Sigmoid colon (tissue), 4 donors: ENCODE measurements at regions not wholly inside any gene's neighbourhood (a gene's known extent, or its start where the extent isn't known, plus 50 kb on each side); places are given as distances from the start of the nearest gene placed in this dataset.

Experiments used
- POLR2A ChIP-seq, 2 donors: fragments of 450-650 bp; IDR thresholded peaks; one replicate each; pipeline ENCODE4 v1.6.1; 2016; ENCODE audit warnings: antibody characterized with exemption in 2 of 2, mild to moderate bottlenecking in 2 of 2, moderate library complexity in 2 of 2
- POLR2AphosphoS5 ChIP-seq, 4 donors: sonication (generic); formaldehyde crosslinking; IDR thresholded peaks; one replicate each; pipeline ENCODE4 v1.6.1; 2017; ENCODE audit warnings: antibody characterized with exemption in 4 of 4
- TF ChIP-seq, protein P1 (sequence below), 4 experiments: fragments of 450-650 bp in 3 of 4; fragments of 200-600 bp in 1 of 4; IDR thresholded peaks; one replicate each; pipeline ENCODE4 v1.5.1; 2016 to 2019; ENCODE audit warnings: antibody characterized with exemption in 4 of 4, mild to moderate bottlenecking in 3 of 4, moderate library complexity in 2 of 4

- TF ChIP-seq POLR2A (IDR thresholded peaks at IDR 0.05) (no peak), POLR2AphosphoS5 (IDR thresholded peaks at IDR 0.05) (no peak)
- TF ChIP-seq, protein P1, sequence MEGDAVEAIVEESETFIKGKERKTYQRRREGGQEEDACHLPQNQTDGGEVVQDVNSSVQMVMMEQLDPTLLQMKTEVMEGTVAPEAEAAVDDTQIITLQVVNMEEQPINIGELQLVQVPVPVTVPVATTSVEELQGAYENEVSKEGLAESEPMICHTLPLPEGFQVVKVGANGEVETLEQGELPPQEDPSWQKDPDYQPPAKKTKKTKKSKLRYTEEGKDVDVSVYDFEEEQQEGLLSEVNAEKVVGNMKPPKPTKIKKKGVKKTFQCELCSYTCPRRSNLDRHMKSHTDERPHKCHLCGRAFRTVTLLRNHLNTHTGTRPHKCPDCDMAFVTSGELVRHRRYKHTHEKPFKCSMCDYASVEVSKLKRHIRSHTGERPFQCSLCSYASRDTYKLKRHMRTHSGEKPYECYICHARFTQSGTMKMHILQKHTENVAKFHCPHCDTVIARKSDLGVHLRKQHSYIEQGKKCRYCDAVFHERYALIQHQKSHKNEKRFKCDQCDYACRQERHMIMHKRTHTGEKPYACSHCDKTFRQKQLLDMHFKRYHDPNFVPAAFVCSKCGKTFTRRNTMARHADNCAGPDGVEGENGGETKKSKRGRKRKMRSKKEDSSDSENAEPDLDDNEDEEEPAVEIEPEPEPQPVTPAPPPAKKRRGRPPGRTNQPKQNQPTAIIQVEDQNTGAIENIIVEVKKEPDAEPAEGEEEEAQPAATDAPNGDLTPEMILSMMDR (IDR thresholded peaks at IDR 0.05), result no peak
These were observed 137.1 kb downstream of the ZNF365 start for GRCh38 chr10:62511238-62511637.
